ENCODE measurements at regions not wholly inside any gene's neighbourhood (a gene's known extent, or its start where the extent isn't known, plus 50 kb on each side); places are given as distances from the start of the nearest gene placed in this dataset.

GRCh38 chr10:36182606-36183005 lies 540.5 kb upstream of the FZD8 start:
- H3K36me3 ChIP-seq (ENCODE audit: control insufficient read depth, insufficient read depth, low read length) = no peaks in the 10 kb centered on the region
- BruUV-seq (replicated peaks) = no TSS peak
- no peaks in the 10 kb centered on the region for H3K27me3 ChIP-seq (ENCODE audit: control insufficient read depth, insufficient read depth, low read length)
- no peak overlapping the region for H4K8ac ChIP-seq (ENCODE audit: low read depth in 2 of 2, low read length in 2 of 2)
- H3K4ac ChIP-seq (ENCODE audit: low read depth, low read length) = no peak overlapping the region
- in situ Hi-C loops (cut with MboI; ENCODE audit: low sequenced_read_pairs) (no loop called here), intact Hi-C loops (cut with micrococcal nuclease) (no loop called here), dilution Hi-C loops (cut with HindIII; ENCODE audit: low sequenced_read_pairs, unreplicated experiment) (no loop called here)
- no peak overlapping the region for H2BK15ac ChIP-seq (ENCODE audit: low read depth, low read length)
- ChIA-PET POLR2A (ENCODE audit: unreplicated experiment) (no interaction called here), CTCF (interaction anchor here (1.0 kb wide), 1 partner anchor 638 kb away, joined by 3 read pairs; no protein-coding TSS in a partner anchor)
- no CpG with 5 or more reads among the region's 4 CpGs for WGBS, 2 experiments (ENCODE audit: extremely low coverage in 2 of 2, insufficient read length in 1 of 2)
- no peak overlapping the region for H2AFZ ChIP-seq (replicated peaks; ENCODE audit: low read length, poor library complexity)
- TF ChIP-seq CEBPB (IDR thresholded peaks at IDR 0.05; ENCODE audit: low read depth, low read length) = no peak
- no peak for TF ChIP-seq BHLHE40 (IDR thresholded peaks at IDR 0.05; ENCODE audit: low read depth, low read length)
- no peak for TF ChIP-seq RFX5 (IDR thresholded peaks at IDR 0.05; ENCODE audit: low read depth, low read length)
- H4K5ac ChIP-seq (ENCODE audit: low read depth, low read length) = no peak overlapping the region
- no peak overlapping the region for H2BK5ac ChIP-seq (ENCODE audit: low read depth, low read length, poor library complexity, severe bottlenecking)
- no peaks in the 10 kb centered on the region for H3K9me3 ChIP-seq (ENCODE audit: control insufficient read depth, insufficient read depth, low read length)
- H4K91ac ChIP-seq (ENCODE audit: insufficient read depth, low read depth, low read length) = no peak overlapping the region
- no peak overlapping the region for H3K23ac ChIP-seq (ENCODE audit: low read depth, low read length)
- H4K20me1 ChIP-seq (ENCODE audit: insufficient read depth, low read length) = no peaks in the 10 kb centered on the region
- no peak overlapping the region for H2AK5ac ChIP-seq (ENCODE audit: low read depth, low read length)
- H3K14ac ChIP-seq (replicated peaks; ENCODE audit: low read depth, low read length) = no peak overlapping the region
- no peak overlapping the region for H3K27ac ChIP-seq (ENCODE audit: insufficient read depth, low read length)
- no peak overlapping the region for H3K9ac ChIP-seq (ENCODE audit: low read depth, low read length)
- H2BK120ac ChIP-seq (ENCODE audit: low read depth, low read length) = no peak overlapping the region
- H2BK20ac ChIP-seq (ENCODE audit: low read depth, low read length) = no peak overlapping the region
- no peaks in the 10 kb centered on the region for H3K79me1 ChIP-seq (ENCODE audit: low read depth in 1 of 2, low read length in 2 of 2)
- no peak overlapping the region for H2AK9ac ChIP-seq (replicated peaks; ENCODE audit: low read depth, low read length, poor library complexity)
- H3K4me1 ChIP-seq (ENCODE audit: control insufficient read depth, insufficient read depth, low read length) = 0 out of 2 replicates have a peak, but pooled peaks cover 2% of the 10 kb centered on the region
- DNase-seq (no peak), ATAC-seq (ENCODE audit: low read depth) (no peak)
- peak overlapping the region; percentile 51 for H3K18ac ChIP-seq (ENCODE audit: low read depth, low read length)
- H3K4me2 ChIP-seq (ENCODE audit: low read depth, low read length) = no peak overlapping the region
- H3K9me1 ChIP-seq (ENCODE audit: insufficient read depth, low read length) = no peaks in the 10 kb centered on the region
- H3K4me3 ChIP-seq (ENCODE audit: insufficient read depth, low read depth, low read length) = no peak overlapping the region
- no peak overlapping the region for H3K56ac ChIP-seq (ENCODE audit: extremely low read depth, insufficient read depth, low read length)

All from IMR-90 (cell line).